Testis (tissue), 2 donors: ENCODE measurements at regions not wholly inside any gene's neighbourhood (a gene's known extent, or its start where the extent isn't known, plus 50 kb on each side); places are given as distances from the start of the nearest gene placed in this dataset.

Experiments used
- CTCF ChIP-seq, 3 experiments: fragments of 450-650 bp in 2 of 3; fragments of 200-600 bp in 1 of 3; sonication (generic) in 1 of 3; IDR thresholded peaks; one replicate each; pipeline ENCODE4 v1.5.1; 2016 to 2019; ENCODE audit warnings: antibody characterized with exemption in 3 of 3, mild to moderate bottlenecking in 2 of 3, moderate library complexity in 1 of 3
- POLR2A ChIP-seq: fragments of 450-650 bp; IDR thresholded peaks from one replicate; pipeline ENCODE4 v1.6.1; 2017; ENCODE audit warnings: antibody characterized with exemption, mild to moderate bottlenecking, moderate library complexity

- no peak for TF ChIP-seq CTCF (IDR thresholded peaks at IDR 0.05)
- TF ChIP-seq POLR2A: no peak
Observed at GRCh38 chr11:91100427-91100826, 877.6 kb upstream of the CHORDC1 start.
